PC-3 (cell line): ENCODE measurements at regions not wholly inside any gene's neighbourhood (a gene's known extent, or its start where the extent isn't known, plus 50 kb on each side); places are given as distances from the start of the nearest gene placed in this dataset.
A peak's percentile ranks its signal among the peaks of the same experiment; 100 is the strongest.
"Not testable (repeated sequence)": the region's sequence is repeated elsewhere in the genome, so short reads cannot be mapped to it uniquely, and the experiment has no call there.

Experiments used
- ATAC-seq: fragments of 200-7000 bp; cut with Tn5 transposase; 2 replicates; pipeline ENCODE4 v1.9.1; 2020; ENCODE audit warnings: mild to moderate bottlenecking, moderate library complexity
- BruUV-seq: library from RNA; stranded (reverse); fragments of 400-500 nt; replicated peaks from 2 replicates; lab custom pipeline; 2021; lab: Mats Ljungman, UMichigan
- CTCF ChIA-PET: fragments of 300-600 bp; sonication (Branson Sonifier 250); formaldehyde crosslinking; loops from one replicate; lab custom pipeline; 2022; ENCODE audit warnings: antibody characterized with exemption; lab: Charles Lee
- POLR2A ChIA-PET: fragments of 300-600 bp; sonication (Branson Sonifier 250); formaldehyde crosslinking; loops from one replicate; lab custom pipeline; 2022; ENCODE audit warnings: antibody characterized with exemption; ENCODE audit not compliant: unreplicated experiment; lab: Charles Lee
- DNase-seq: peaks from one replicate; pipeline ENCODE4 v3.0.0-alpha.2; 2015
- H2AFZ ChIP-seq: fragments of 300-600 bp; sonication (generic); 2 replicates; pipeline ENCODE4 v1.6.0; 2016; ENCODE audit warnings: antibody characterized with exemption, low read length
- H3F3A ChIP-seq: fragments of 300-600 bp; sonication (generic); one replicate; pipeline ENCODE4 v1.6.0; 2017; ENCODE audit warnings: antibody characterized with exemption, low read length, control low read depth, mild to moderate bottlenecking; ENCODE audit not compliant: unreplicated experiment
- H3K27ac ChIP-seq: fragments of 300-600 bp; sonication (generic); 2 replicates; pipeline ENCODE4 v1.5.1; 2016; ENCODE audit warnings: mild to moderate bottlenecking, low read length
- H3K27me3 ChIP-seq: fragments of 300-600 bp; sonication (generic); 2 replicates; pipeline ENCODE4 v1.6.1; 2016; ENCODE audit warnings: low read length, mixed read lengths
- H3K36me3 ChIP-seq: fragments of 300-600 bp; sonication (generic); 2 replicates; pipeline ENCODE4 v1.6.1; 2016; ENCODE audit warnings: low read depth, mixed run types, low read length, mixed read lengths
- H3K4me1 ChIP-seq: fragments of 300-600 bp; sonication (generic); 2 replicates; pipeline ENCODE4 v1.5.1; 2016; ENCODE audit warnings: low read length; ENCODE audit not compliant: insufficient read depth
- H3K4me2 ChIP-seq: fragments of 300-600 bp; sonication (generic); 2 replicates; pipeline ENCODE4 v1.6.0; 2016; ENCODE audit warnings: low read length
- H3K4me3 ChIP-seq: fragments of 300-600 bp; sonication (generic); 2 replicates; pipeline ENCODE4 v1.5.1; 2016; ENCODE audit warnings: mild to moderate bottlenecking, low read length, mixed read lengths
- H3K79me2 ChIP-seq: fragments of 300-600 bp; sonication (generic); 2 replicates; pipeline ENCODE4 v1.6.1; 2017; ENCODE audit warnings: low read length, mixed read lengths
- H3K9ac ChIP-seq: fragments of 300-600 bp; sonication (generic); 2 replicates; pipeline ENCODE4 v1.6.0; 2016; ENCODE audit warnings: mild to moderate bottlenecking, low read length
- H3K9me2 ChIP-seq: fragments of 300-600 bp; sonication (generic); replicated peaks from 2 replicates; pipeline ENCODE4 v1.6.1; 2016; ENCODE audit warnings: mixed run types, low read length, mixed read lengths
- H3K9me3 ChIP-seq: fragments of 300-600 bp; sonication (generic); 2 replicates; pipeline ENCODE4 v1.6.1; 2016; ENCODE audit warnings: low read length, mixed read lengths
- H4K20me1 ChIP-seq: fragments of 300-600 bp; sonication (generic); 2 replicates; pipeline ENCODE4 v1.6.1; 2016; ENCODE audit warnings: low read length, mixed read lengths
- CTCF ChIP-seq: fragments of 300-600 bp; sonication (generic); conservative IDR thresholded peaks from 2 replicates; pipeline ENCODE4 v1.5.1; 2017; ENCODE audit warnings: antibody characterized with exemption, low read depth, mild to moderate bottlenecking, low read length
- EZH2 ChIP-seq: fragments of 300-600 bp; sonication (generic); IDR thresholded peaks from one replicate; pipeline ENCODE4 v1.6.1; 2017; ENCODE audit warnings: antibody characterized with exemption, mild to moderate bottlenecking, low read length; ENCODE audit not compliant: unreplicated experiment
- EZH2phosphoT487 ChIP-seq: fragments of 300-600 bp; sonication (generic); IDR thresholded peaks from 2 replicates; pipeline ENCODE4 v1.6.1; 2018; ENCODE audit warnings: mild to moderate bottlenecking, antibody characterized with exemption, low read length, borderline replicate concordance
- intact Hi-C: fragments of 100-400 bp; cut with micrococcal nuclease; formaldehyde crosslinking; loops from 2 replicates; pipeline ENCODE4 v1.9.0; 2023

GRCh38 chr7:85336086-85336485 is 149.2 kb upstream of the SEMA3D start:
- Histone ChIP-seq H3K27ac (no peak overlapping the region), H3K9me2 (no peaks in the 10 kb centered on the region), H3K4me2 (no peak overlapping the region), H3K4me3 (no peak overlapping the region), H4K20me1 (no peaks in the 10 kb centered on the region), H3K79me2 (no peaks in the 10 kb centered on the region), H3K27me3 (no peaks in the 10 kb centered on the region), H3K36me3 (no peaks in the 10 kb centered on the region), H3K9ac (no peak overlapping the region), H3K4me1 (no peaks in the 10 kb centered on the region), H3K9me3 (no peaks in the 10 kb centered on the region), H3F3A (no peaks in the 10 kb centered on the region), H2AFZ (no peak overlapping the region)
- intact Hi-C loops, result no loop called here
- CTCF ChIA-PET, result no interaction called here
- no peak for TF ChIP-seq CTCF
- TF ChIP-seq EZH2phosphoT487, result no peak
- no peak for TF ChIP-seq EZH2
- POLR2A ChIA-PET, result no interaction called here
- no peak for ATAC-seq
- no peak for DNase-seq
- BruUV-seq, result no TSS peak

- CTCF ChIA-PET, result not testable (repeated sequence)
These were observed 148.3 kb upstream of the SEMA3D start for GRCh38 chr7:85335113-85335512.

GRCh38 chr7:85328456-85328998 is 141.7 kb upstream of the SEMA3D start:
- no peak for TF ChIP-seq CTCF
- no peak for TF ChIP-seq EZH2phosphoT487
- no peak for TF ChIP-seq EZH2
- Histone ChIP-seq H2AFZ (no peak overlapping the region), H3K9me2 (no peaks in the 10 kb centered on the region), H3K27ac (no peak overlapping the region), H3K36me3 (no peaks in the 10 kb centered on the region), H3K4me2 (0 out of 2 replicates have a peak overlapping the region, but pooled peaks have one; percentile 11), H3K9me3 (no peaks in the 10 kb centered on the region), H4K20me1 (no peaks in the 10 kb centered on the region), H3F3A (no peaks in the 10 kb centered on the region), H3K9ac (no peak overlapping the region), H3K27me3 (no peaks in the 10 kb centered on the region), H3K4me1 (peaks cover 20% of the 10 kb centered on the region), H3K4me3 (no peak overlapping the region), H3K79me2 (no peaks in the 10 kb centered on the region)
- BruUV-seq, result no TSS peak
- DNase-seq (peak; percentile 49), ATAC-seq (peak; percentile 53)
- CTCF ChIA-PET, result no interaction called here
- intact Hi-C loops, result loop anchor here (5.0 kb wide), 1 partner anchor 54 kb away; no protein-coding TSS in a partner anchor
- POLR2A ChIA-PET, result no interaction called here

More at GRCh38 chr7:85335113-85335512, 148.3 kb upstream of the SEMA3D start:
- H3K27ac ChIP-seq, BruUV-seq, H3F3A ChIP-seq, H3K79me2 ChIP-seq, H2AFZ ChIP-seq, H3K9me2 ChIP-seq, H4K20me1 ChIP-seq, H3K4me2 ChIP-seq, ATAC-seq, H3K36me3 ChIP-seq, H3K27me3 ChIP-seq, H3K4me1 ChIP-seq, H3K9me3 ChIP-seq, DNase-seq, H3K4me3 ChIP-seq, intact Hi-C loops, POLR2A ChIA-PET, H3K9ac ChIP-seq: not testable (repeated sequence)
